Islet of Langerhans (tissue), 1 donor: ENCODE measurements at regions not wholly inside any gene's neighbourhood (a gene's known extent, or its start where the extent isn't known, plus 50 kb on each side); places are given as distances from the start of the nearest gene placed in this dataset.
"Not testable (repeated sequence)": the region's sequence is repeated elsewhere in the genome, so short reads cannot be mapped to it uniquely, and the experiment has no call there.

Experiments used
- FAIRE-seq: peaks from one replicate; lab custom pipeline; 2011; peaks lifted over from hg19 to GRCh38; lab: Jason Lieb, UNC

GRCh38 chr18:30929718-30930117 lies 112.8 kb downstream of the DSC3 start:
- no peak for FAIRE-seq

- no peak for FAIRE-seq
These were observed 113.5 kb downstream of the DSC3 start for GRCh38 chr18:30929065-30929464.

GRCh38 chr18:30927517-30928075 lies 114.9 kb downstream of the DSC3 start:
- FAIRE-seq, result no peak

- no peak for FAIRE-seq
These were observed 115.5 kb downstream of the DSC3 start for GRCh38 chr18:30927042-30927441.

GRCh38 chr18:30925795-30926194 lies 116.7 kb downstream of the DSC3 start:
- FAIRE-seq, result no peak

- no peak for FAIRE-seq
These were observed 121.8 kb downstream of the DSC3 start for GRCh38 chr18:30920757-30921156.

- FAIRE-seq, result no peak
These were observed 122.2 kb downstream of the DSC3 start for GRCh38 chr18:30920351-30920750.

- no peak for FAIRE-seq
These were observed 124.9 kb downstream of the DSC3 start for GRCh38 chr18:30917651-30918050.

- FAIRE-seq, result no peak
These were observed 127.1 kb downstream of the DSC3 start for GRCh38 chr18:30915336-30915988.

GRCh38 chr18:30908381-30908780 lies 134.2 kb downstream of the DSC3 start:
- FAIRE-seq, result no peak

GRCh38 chr18:30903566-30903965 lies 139.0 kb downstream of the DSC3 start:
- FAIRE-seq, result no peak

- no peak for FAIRE-seq
These were observed 152.8 kb downstream of the DSC3 start for GRCh38 chr18:30889519-30890301.

GRCh38 chr18:30888344-30888743 lies 154.2 kb downstream of the DSC3 start:
- FAIRE-seq, result no peak

GRCh38 chr18:30886998-30887397 lies 155.5 kb downstream of the DSC3 start:
- FAIRE-seq, result no peak

- no peak for FAIRE-seq
These were observed 172.1 kb downstream of the DSC3 start for GRCh38 chr18:30870466-30870865.

GRCh38 chr18:30862900-30863299 lies 179.6 kb downstream of the DSC3 start:
- no peak for FAIRE-seq

GRCh38 chr18:30860741-30861140 lies 181.8 kb downstream of the DSC3 start:
- no peak for FAIRE-seq

GRCh38 chr18:30859036-30859435 lies 183.5 kb downstream of the DSC3 start:
- no peak for FAIRE-seq

GRCh38 chr18:30858560-30858959 lies 184.0 kb downstream of the DSC3 start:
- FAIRE-seq, result no peak

GRCh38 chr18:30855762-30856161 lies 186.8 kb downstream of the DSC3 start:
- FAIRE-seq, result no peak

GRCh38 chr18:30852980-30853379 lies 189.6 kb downstream of the DSC3 start:
- no peak for FAIRE-seq

- no peak for FAIRE-seq
These were observed 190.0 kb downstream of the DSC3 start for GRCh38 chr18:30852541-30852940.

GRCh38 chr18:30839056-30839561 lies 203.4 kb downstream of the DSC3 start:
- FAIRE-seq, result not testable (repeated sequence)
